NB4 (cell line): ENCODE measurements at regions not wholly inside any gene's neighbourhood (a gene's known extent, or its start where the extent isn't known, plus 50 kb on each side); places are given as distances from the start of the nearest gene placed in this dataset.

ENCODE experiments used
- MYC ChIP-seq: IDR thresholded peaks from 2 replicates; pipeline ENCODE4 v1.6.1; 2011; ENCODE audit warnings: low read depth, low read length
- POLR2A ChIP-seq: IDR thresholded peaks from 2 replicates; pipeline ENCODE4 v1.6.1; 2011; ENCODE audit warnings: mild to moderate bottlenecking; ENCODE audit not compliant: insufficient read length; ENCODE audit errors: extremely low read depth
- TF ChIP-seq, protein P1 (sequence below): IDR thresholded peaks from one replicate; pipeline ENCODE4 v1.5.1; 2012; ENCODE audit warnings: low read depth, low read length
- TF ChIP-seq, protein P2 (sequence below): IDR thresholded peaks from 2 replicates; pipeline ENCODE4 v1.6.1; 2011; ENCODE audit warnings: low read depth, low read length

DNA sequence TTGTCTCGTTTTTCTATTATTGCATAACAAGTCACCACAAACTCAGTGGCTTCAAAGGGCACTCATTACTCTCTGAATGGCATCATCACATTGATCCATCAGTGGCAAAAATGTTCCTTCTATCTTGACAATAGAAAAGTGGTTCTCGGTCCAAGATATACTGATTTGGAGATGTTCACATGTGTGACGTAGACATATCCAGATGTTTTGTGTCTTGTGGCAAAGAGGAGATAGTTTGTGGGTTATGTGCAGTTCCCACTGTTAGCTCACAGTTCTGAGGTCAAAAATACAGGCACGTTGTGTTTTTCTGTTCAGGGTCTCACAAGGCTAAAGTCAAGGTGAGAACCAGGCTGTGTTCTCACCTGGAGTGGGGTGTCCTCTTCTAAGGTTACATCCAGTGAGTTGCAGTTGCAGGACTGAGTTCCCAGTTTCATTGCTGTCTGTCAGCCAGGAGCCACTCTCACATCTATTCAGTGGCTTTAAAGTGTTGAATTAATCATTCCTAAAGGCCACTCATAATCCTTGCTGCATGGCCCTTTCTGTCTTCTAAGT, 55.3 kb downstream of the GAS1 start:
- TF ChIP-seq, protein P1, sequence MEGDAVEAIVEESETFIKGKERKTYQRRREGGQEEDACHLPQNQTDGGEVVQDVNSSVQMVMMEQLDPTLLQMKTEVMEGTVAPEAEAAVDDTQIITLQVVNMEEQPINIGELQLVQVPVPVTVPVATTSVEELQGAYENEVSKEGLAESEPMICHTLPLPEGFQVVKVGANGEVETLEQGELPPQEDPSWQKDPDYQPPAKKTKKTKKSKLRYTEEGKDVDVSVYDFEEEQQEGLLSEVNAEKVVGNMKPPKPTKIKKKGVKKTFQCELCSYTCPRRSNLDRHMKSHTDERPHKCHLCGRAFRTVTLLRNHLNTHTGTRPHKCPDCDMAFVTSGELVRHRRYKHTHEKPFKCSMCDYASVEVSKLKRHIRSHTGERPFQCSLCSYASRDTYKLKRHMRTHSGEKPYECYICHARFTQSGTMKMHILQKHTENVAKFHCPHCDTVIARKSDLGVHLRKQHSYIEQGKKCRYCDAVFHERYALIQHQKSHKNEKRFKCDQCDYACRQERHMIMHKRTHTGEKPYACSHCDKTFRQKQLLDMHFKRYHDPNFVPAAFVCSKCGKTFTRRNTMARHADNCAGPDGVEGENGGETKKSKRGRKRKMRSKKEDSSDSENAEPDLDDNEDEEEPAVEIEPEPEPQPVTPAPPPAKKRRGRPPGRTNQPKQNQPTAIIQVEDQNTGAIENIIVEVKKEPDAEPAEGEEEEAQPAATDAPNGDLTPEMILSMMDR: no peak
- TF ChIP-seq POLR2A: no peak
- no peak for TF ChIP-seq MYC
- TF ChIP-seq, protein P2, sequence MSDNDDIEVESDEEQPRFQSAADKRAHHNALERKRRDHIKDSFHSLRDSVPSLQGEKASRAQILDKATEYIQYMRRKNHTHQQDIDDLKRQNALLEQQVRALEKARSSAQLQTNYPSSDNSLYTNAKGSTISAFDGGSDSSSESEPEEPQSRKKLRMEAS: no peak
